ENCODE measurements at regions not wholly inside any gene's neighbourhood (a gene's known extent, or its start where the extent isn't known, plus 50 kb on each side); places are given as distances from the start of the nearest gene placed in this dataset.

GRCh38 chr2:75807992-75808391, 97.3 kb upstream of the GCFC2 start:
- no peak overlapping the region for H3K27ac ChIP-seq (ENCODE audit: extremely low read depth, low read depth, low read length)
- H3K4me3 ChIP-seq (ENCODE audit: low read depth, low read length), result no peak overlapping the region
- H3K4me1 ChIP-seq (ENCODE audit: control insufficient read depth, insufficient read depth, low read length), result no peaks in the 10 kb centered on the region
- TF ChIP-seq ZNF837 (tag by site-specific recombination; IDR thresholded peaks at IDR 0.05) (no peak), KLF9 (tag by site-specific recombination; IDR thresholded peaks at IDR 0.05; ENCODE audit: low read depth) (no peak), ZNF114 (tag by site-specific recombination; IDR thresholded peaks at IDR 0.05) (no peak), ZNF274 (IDR thresholded peaks at IDR 0.05; ENCODE audit: low read length) (no peak), ZNF274 (tag by site-specific recombination; IDR thresholded peaks at IDR 0.05; ENCODE audit: borderline replicate concordance) (no peak), ZNF639 (tag by site-specific recombination; IDR thresholded peaks at IDR 0.05) (no peak)
- TF ChIP-seq, protein P1, sequence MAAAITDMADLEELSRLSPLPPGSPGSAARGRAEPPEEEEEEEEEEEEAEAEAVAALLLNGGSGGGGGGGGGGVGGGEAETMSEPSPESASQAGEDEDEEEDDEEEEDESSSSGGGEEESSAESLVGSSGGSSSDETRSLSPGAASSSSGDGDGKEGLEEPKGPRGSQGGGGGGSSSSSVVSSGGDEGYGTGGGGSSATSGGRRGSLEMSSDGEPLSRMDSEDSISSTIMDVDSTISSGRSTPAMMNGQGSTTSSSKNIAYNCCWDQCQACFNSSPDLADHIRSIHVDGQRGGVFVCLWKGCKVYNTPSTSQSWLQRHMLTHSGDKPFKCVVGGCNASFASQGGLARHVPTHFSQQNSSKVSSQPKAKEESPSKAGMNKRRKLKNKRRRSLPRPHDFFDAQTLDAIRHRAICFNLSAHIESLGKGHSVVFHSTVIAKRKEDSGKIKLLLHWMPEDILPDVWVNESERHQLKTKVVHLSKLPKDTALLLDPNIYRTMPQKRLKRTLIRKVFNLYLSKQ (tag by site-specific recombination; IDR thresholded peaks at IDR 0.05; ENCODE audit: borderline replicate concordance), result no peak
- CTCF ChIA-PET, result no interaction called here
- H3K9me3 ChIP-seq (ENCODE audit: control insufficient read depth, insufficient read depth, low read depth, low read length), result no peaks in the 10 kb centered on the region
- H3K36me3 ChIP-seq (ENCODE audit: control insufficient read depth in 2 of 2, insufficient read depth in 1 of 2, low read length in 2 of 2), result no peaks in the 10 kb centered on the region
- POLR2A ChIA-PET, result no interaction called here

GRCh38 chr2:75801234-75801982, 90.7 kb upstream of the GCFC2 start:
- no peak for TF ChIP-seq ZNF121 (tag by site-specific recombination; IDR thresholded peaks at IDR 0.05)
- TF ChIP-seq ZNF433 (tag by site-specific recombination; IDR thresholded peaks at IDR 0.05; ENCODE audit: low read depth), result no peak
- TF ChIP-seq ZNF311 (tag by site-specific recombination; IDR thresholded peaks at IDR 0.05; ENCODE audit: borderline replicate concordance), result no peak
- no peak for TF ChIP-seq REPIN1 (tag by site-specific recombination; IDR thresholded peaks at IDR 0.05; ENCODE audit: low read depth)
- no peak for TF ChIP-seq ZNF747 (tag by site-specific recombination; IDR thresholded peaks at IDR 0.05)
- no peak for TF ChIP-seq ZNF580 (tag by site-specific recombination; IDR thresholded peaks at IDR 0.05)
- TF ChIP-seq ZNF449 (tag by site-specific recombination; IDR thresholded peaks at IDR 0.05), result no peak
- no peak for TF ChIP-seq ZNF324 (tag by site-specific recombination; IDR thresholded peaks at IDR 0.05)
- POLR2A ChIA-PET, result no interaction called here
- Histone ChIP-seq H3K4me3 (ENCODE audit: low read depth, low read length) (no peak overlapping the region), H3K36me3 (ENCODE audit: control insufficient read depth in 2 of 2, insufficient read depth in 1 of 2, low read length in 2 of 2) (no peaks in the 10 kb centered on the region), H3K27ac (ENCODE audit: extremely low read depth, low read depth, low read length) (no peak overlapping the region), H3K9me3 (ENCODE audit: control insufficient read depth, insufficient read depth, low read depth, low read length) (no peaks in the 10 kb centered on the region), H3K4me1 (ENCODE audit: control insufficient read depth, insufficient read depth, low read length) (no peaks in the 10 kb centered on the region)
- CTCF ChIA-PET, result interaction anchor here (0.6 to 0.9 kb wide), 4 partner anchors 14 to 477 kb away, joined by 3 to 4 read pairs (median 4); no protein-coding TSS in a partner anchor

- Histone ChIP-seq H3K27ac (ENCODE audit: extremely low read depth, low read depth, low read length) (no peak overlapping the region), H3K4me1 (ENCODE audit: control insufficient read depth, insufficient read depth, low read length) (no peaks in the 10 kb centered on the region), H3K36me3 (ENCODE audit: control insufficient read depth in 2 of 2, insufficient read depth in 1 of 2, low read length in 2 of 2) (no peaks in the 10 kb centered on the region), H3K9me3 (ENCODE audit: control insufficient read depth, insufficient read depth, low read depth, low read length) (no peaks in the 10 kb centered on the region), H3K4me3 (ENCODE audit: low read depth, low read length) (no peak overlapping the region)
- ChIA-PET CTCF (interaction anchor here (0.7 kb wide), 1 partner anchor 478 kb away, joined by 3 read pairs; no protein-coding TSS in a partner anchor), POLR2A (no interaction called here)
- no peak for TF ChIP-seq ZNF112 (tag by site-specific recombination; IDR thresholded peaks at IDR 0.05)
- TF ChIP-seq MYNN (tag by site-specific recombination; IDR thresholded peaks at IDR 0.05; ENCODE audit: borderline replicate concordance), result no peak
- no peak for TF ChIP-seq INSM2 (tag by site-specific recombination; IDR thresholded peaks at IDR 0.05)
- TF ChIP-seq ZNF558 (tag by site-specific recombination; IDR thresholded peaks at IDR 0.05), result no peak
- TF ChIP-seq, protein P1 (tag by site-specific recombination; IDR thresholded peaks at IDR 0.05; ENCODE audit: borderline replicate concordance), result no peak
These were observed 89.7 kb upstream of the GCFC2 start for GRCh38 chr2:75800456-75800855.

Data from HEK293 (cell line).